MM.1S (cell line): ENCODE measurements at regions not wholly inside any gene's neighbourhood (a gene's known extent, or its start where the extent isn't known, plus 50 kb on each side); places are given as distances from the start of the nearest gene placed in this dataset.

Source experiments
- DNase-seq: peaks from one replicate; pipeline ENCODE4 v3.0.0-alpha.2; 2015
- H2AFZ ChIP-seq: fragments of 300-600 bp; sonication (generic); 2 replicates; pipeline ENCODE4 v1.6.0; 2016; ENCODE audit warnings: antibody characterized with exemption, low read length
- H3F3A ChIP-seq: fragments of 300-600 bp; sonication (generic); 2 replicates; pipeline ENCODE4 v1.6.1; 2016; ENCODE audit warnings: mild to moderate bottlenecking, antibody characterized with exemption, low read length, moderate library complexity, mixed read lengths; ENCODE audit not compliant: insufficient read depth
- H3K27ac ChIP-seq: fragments of 300-600 bp; sonication (generic); 2 replicates; pipeline ENCODE4 v1.5.1; 2016; ENCODE audit warnings: mild to moderate bottlenecking, low read length
- H3K27me3 ChIP-seq: fragments of 300-600 bp; sonication (generic); replicated peaks from 2 replicates; pipeline ENCODE4 v1.6.0; 2016; ENCODE audit warnings: low read length; ENCODE audit not compliant: insufficient read depth
- H3K36me3 ChIP-seq: fragments of 300-600 bp; sonication (generic); replicated peaks from 2 replicates; pipeline ENCODE4 v1.6.1; 2016; ENCODE audit warnings: mild to moderate bottlenecking, low read length, mixed read lengths; ENCODE audit not compliant: insufficient read depth
- H3K4me1 ChIP-seq: fragments of 300-600 bp; sonication (generic); 2 replicates; pipeline ENCODE4 v1.6.1; 2016; ENCODE audit warnings: low read length, mixed read lengths
- H3K4me2 ChIP-seq: fragments of 300-600 bp; sonication (generic); 2 replicates; pipeline ENCODE4 v1.6.0; 2016; ENCODE audit warnings: low read depth, low read length
- H3K4me3 ChIP-seq: fragments of 300-600 bp; sonication (generic); 2 replicates; pipeline ENCODE4 v1.5.1; 2016; ENCODE audit warnings: low read length, mixed read lengths
- H3K79me2 ChIP-seq: fragments of 300-600 bp; sonication (generic); 2 replicates; pipeline ENCODE4 v1.6.1; 2016; ENCODE audit warnings: mixed run types, low read length, mixed read lengths
- H3K9ac ChIP-seq: fragments of 300-600 bp; sonication (generic); 2 replicates; pipeline ENCODE4 v1.6.1; 2016; ENCODE audit warnings: low read length, mixed read lengths
- H3K9me2 ChIP-seq: fragments of 300-600 bp; sonication (generic); replicated peaks from 2 replicates; pipeline ENCODE4 v1.6.1; 2016; ENCODE audit warnings: mild to moderate bottlenecking, low read length, mixed read lengths; ENCODE audit not compliant: insufficient read depth
- H3K9me3 ChIP-seq: fragments of 300-600 bp; sonication (generic); replicated peaks from 2 replicates; pipeline ENCODE4 v1.6.1; 2016; ENCODE audit warnings: mild to moderate bottlenecking, low read length, mixed read lengths; ENCODE audit not compliant: insufficient read depth
- H4K20me1 ChIP-seq: fragments of 300-600 bp; sonication (generic); 2 replicates; pipeline ENCODE4 v1.6.1; 2016; ENCODE audit warnings: mild to moderate bottlenecking, low read length, moderate library complexity, mixed read lengths; ENCODE audit not compliant: insufficient read depth
- CTCF ChIP-seq: fragments of 300-600 bp; sonication (generic); IDR thresholded peaks from 2 replicates; pipeline ENCODE4 v1.5.1; 2016; ENCODE audit warnings: antibody characterized with exemption, low read length, mixed read lengths
- EZH2 ChIP-seq: fragments of 300-600 bp; sonication (generic); optimal IDR thresholded peaks from 2 replicates; pipeline ENCODE3; 2017; ENCODE audit warnings: low read depth, mild to moderate bottlenecking, antibody characterized with exemption, low read length, mixed read lengths
- EZH2phosphoT487 ChIP-seq: fragments of 300-600 bp; sonication (generic); IDR thresholded peaks from 2 replicates; pipeline ENCODE4 v1.6.1; 2018; ENCODE audit warnings: antibody characterized with exemption, low read length

GRCh38 chr2:234805836-234806235, 146.0 kb upstream of the SH3BP4 start:
- Histone ChIP-seq H3K9me2 (no peaks in the 10 kb centered on the region), H3K4me3 (no peak overlapping the region), H3K4me2 (no peak overlapping the region), H3K79me2 (no peaks in the 10 kb centered on the region), H2AFZ (no peak overlapping the region), H3K27me3 (no peaks in the 10 kb centered on the region), H3F3A (no peaks in the 10 kb centered on the region), H3K4me1 (no peaks in the 10 kb centered on the region), H4K20me1 (no peaks in the 10 kb centered on the region), H3K27ac (no peak overlapping the region), H3K9ac (no peak overlapping the region), H3K36me3 (no peaks in the 10 kb centered on the region), H3K9me3 (no peaks in the 10 kb centered on the region)
- TF ChIP-seq EZH2, result no peak
- TF ChIP-seq CTCF, result no peak
- TF ChIP-seq EZH2phosphoT487, result no peak
- DNase-seq, result no peak

GRCh38 chr2:234804704-234805103, 147.1 kb upstream of the SH3BP4 start:
- Histone ChIP-seq H2AFZ (no peak overlapping the region), H3K36me3 (no peaks in the 10 kb centered on the region), H3K9me3 (no peaks in the 10 kb centered on the region), H3K4me2 (no peak overlapping the region), H3K9ac (no peak overlapping the region), H3K4me3 (no peak overlapping the region), H3K27me3 (no peaks in the 10 kb centered on the region), H3K27ac (no peak overlapping the region), H3K4me1 (no peaks in the 10 kb centered on the region), H4K20me1 (no peaks in the 10 kb centered on the region), H3F3A (no peaks in the 10 kb centered on the region), H3K9me2 (no peaks in the 10 kb centered on the region), H3K79me2 (no peaks in the 10 kb centered on the region)
- no peak for TF ChIP-seq EZH2
- TF ChIP-seq EZH2phosphoT487, result no peak
- no peak for TF ChIP-seq CTCF
- no peak for DNase-seq

- Histone ChIP-seq H2AFZ (no peak overlapping the region), H3K79me2 (no peaks in the 10 kb centered on the region)
- no peak for DNase-seq
Measured at GRCh38 chr2:234802845-234803171, 149.0 kb upstream of the SH3BP4 start.

More at GRCh38 chr2:234802845-234803171, 149.0 kb upstream of the SH3BP4 start:
- Histone ChIP-seq H3K4me1 (0 out of 2 replicates have a peak, but pooled peaks cover 7% of the 10 kb centered on the region), H3K4me2 (no peak overlapping the region), H3K27ac (no peak overlapping the region), H3K9me2 (no peaks in the 10 kb centered on the region), H3F3A (no peaks in the 10 kb centered on the region), H3K4me3 (no peak overlapping the region), H3K36me3 (no peaks in the 10 kb centered on the region), H3K9me3 (no peaks in the 10 kb centered on the region), H3K9ac (no peak overlapping the region), H3K27me3 (no peaks in the 10 kb centered on the region), H4K20me1 (no peaks in the 10 kb centered on the region)
- TF ChIP-seq EZH2phosphoT487 (no peak), CTCF (no peak), EZH2 (no peak)
